Right lobe of liver (tissue), 4 donors: ENCODE measurements at regions not wholly inside any gene's neighbourhood (a gene's known extent, or its start where the extent isn't known, plus 50 kb on each side); places are given as distances from the start of the nearest gene placed in this dataset.

ENCODE experiments used
- POLR2A ChIP-seq: fragments of 450-650 bp; IDR thresholded peaks from one replicate; pipeline ENCODE4 v1.6.1; 2017; ENCODE audit warnings: antibody characterized with exemption, mild to moderate bottlenecking
- TF ChIP-seq, protein P1 (sequence below), 4 donors: fragments of 200-600 bp in 3 of 4; fragments of 450-650 bp in 1 of 4; IDR thresholded peaks; one replicate each; pipeline versions ENCODE4 v1.5.1 to v1.8.0; 2016 to 2022; ENCODE audit warnings: antibody characterized with exemption in 4 of 4, mild to moderate bottlenecking in 2 of 4
- donor health status: DM: no; HTN: no; CAD: no.
- donor health status: DM: no; HTN: no; CAD: no.
- donor health status: DM: no; HTN: yes; CAD: no.

DNA sequence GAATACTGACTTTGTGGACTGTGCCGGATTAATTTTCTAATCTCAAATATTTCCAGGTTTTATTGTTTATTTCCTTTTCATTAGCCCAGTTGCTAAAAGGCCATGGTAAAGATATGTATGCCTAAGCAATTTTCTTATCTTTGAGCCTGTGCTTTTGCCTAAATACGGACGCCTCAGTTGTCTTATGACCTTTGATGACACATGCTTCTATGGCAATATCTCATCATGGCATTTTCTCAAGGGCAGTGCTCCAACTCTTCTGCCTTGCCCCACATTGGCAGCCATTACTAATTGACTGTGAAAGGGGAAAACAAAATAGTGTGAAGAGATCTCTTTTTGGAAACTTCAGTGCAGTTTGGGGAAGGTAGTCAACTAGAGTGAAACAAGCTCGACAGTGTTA lies 809.6 kb upstream of the NR2F2 start:
- TF ChIP-seq POLR2A = no peak
- TF ChIP-seq, protein P1, sequence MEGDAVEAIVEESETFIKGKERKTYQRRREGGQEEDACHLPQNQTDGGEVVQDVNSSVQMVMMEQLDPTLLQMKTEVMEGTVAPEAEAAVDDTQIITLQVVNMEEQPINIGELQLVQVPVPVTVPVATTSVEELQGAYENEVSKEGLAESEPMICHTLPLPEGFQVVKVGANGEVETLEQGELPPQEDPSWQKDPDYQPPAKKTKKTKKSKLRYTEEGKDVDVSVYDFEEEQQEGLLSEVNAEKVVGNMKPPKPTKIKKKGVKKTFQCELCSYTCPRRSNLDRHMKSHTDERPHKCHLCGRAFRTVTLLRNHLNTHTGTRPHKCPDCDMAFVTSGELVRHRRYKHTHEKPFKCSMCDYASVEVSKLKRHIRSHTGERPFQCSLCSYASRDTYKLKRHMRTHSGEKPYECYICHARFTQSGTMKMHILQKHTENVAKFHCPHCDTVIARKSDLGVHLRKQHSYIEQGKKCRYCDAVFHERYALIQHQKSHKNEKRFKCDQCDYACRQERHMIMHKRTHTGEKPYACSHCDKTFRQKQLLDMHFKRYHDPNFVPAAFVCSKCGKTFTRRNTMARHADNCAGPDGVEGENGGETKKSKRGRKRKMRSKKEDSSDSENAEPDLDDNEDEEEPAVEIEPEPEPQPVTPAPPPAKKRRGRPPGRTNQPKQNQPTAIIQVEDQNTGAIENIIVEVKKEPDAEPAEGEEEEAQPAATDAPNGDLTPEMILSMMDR (IDR thresholded peaks at IDR 0.05) = no peak
